MV-4-11 (cell line): ENCODE measurements at regions not wholly inside any gene's neighbourhood (a gene's known extent, or its start where the extent isn't known, plus 50 kb on each side); places are given as distances from the start of the nearest gene placed in this dataset.

ENCODE experiments used
- DNase-seq: peaks from one replicate; lab custom pipeline; 2025; lab: John Stamatoyannopoulos, UW

GRCh38 chr19:31664096-31664495 is 314.9 kb upstream of the TSHZ3 start:
- DNase-seq = no peak

- no peak for DNase-seq
Observed at GRCh38 chr19:31664997-31665396, 315.8 kb upstream of the TSHZ3 start.

DNA sequence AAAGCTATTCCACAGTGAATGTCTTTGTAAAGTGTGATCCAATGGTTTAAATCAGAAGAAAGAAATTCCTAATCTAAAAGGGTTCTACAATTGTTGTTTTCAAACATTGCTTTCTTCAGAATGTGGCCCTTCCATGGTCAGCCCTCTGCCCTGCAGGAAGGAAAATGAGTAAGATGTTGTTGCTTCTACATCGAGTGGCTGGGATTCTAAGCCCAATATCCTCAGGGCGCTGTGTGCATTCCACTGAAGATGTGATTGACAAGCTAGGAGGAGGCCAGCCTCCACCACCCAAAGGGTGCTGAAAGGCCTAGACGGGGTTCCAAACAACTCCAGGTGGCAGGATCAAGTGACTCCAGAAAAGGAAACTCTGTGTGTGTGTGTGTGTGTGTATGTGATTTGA is 316.9 kb upstream of the TSHZ3 start:
- no peak for DNase-seq

GRCh38 chr19:31667106-31667505 is 317.9 kb upstream of the TSHZ3 start:
- no peak for DNase-seq

DNA sequence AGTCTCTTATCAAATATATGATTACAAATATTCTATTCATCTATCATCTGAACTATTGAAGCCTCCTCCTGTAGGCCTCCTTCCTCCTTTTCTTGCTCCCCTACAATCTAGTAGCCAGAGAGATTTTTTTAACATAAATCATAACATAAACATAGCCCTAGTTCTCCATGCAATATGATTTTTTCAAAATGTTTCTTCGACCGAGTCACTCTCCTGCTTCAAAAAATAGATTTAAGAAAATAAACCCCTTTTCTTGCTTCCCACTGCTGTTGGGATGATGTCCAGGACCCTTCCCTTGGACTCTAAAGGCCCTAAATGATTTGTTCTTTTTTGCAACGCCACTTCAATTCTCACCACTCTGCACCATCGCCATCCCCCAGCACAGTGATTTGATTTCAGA is 319.7 kb upstream of the TSHZ3 start:
- DNase-seq = no peak

DNA sequence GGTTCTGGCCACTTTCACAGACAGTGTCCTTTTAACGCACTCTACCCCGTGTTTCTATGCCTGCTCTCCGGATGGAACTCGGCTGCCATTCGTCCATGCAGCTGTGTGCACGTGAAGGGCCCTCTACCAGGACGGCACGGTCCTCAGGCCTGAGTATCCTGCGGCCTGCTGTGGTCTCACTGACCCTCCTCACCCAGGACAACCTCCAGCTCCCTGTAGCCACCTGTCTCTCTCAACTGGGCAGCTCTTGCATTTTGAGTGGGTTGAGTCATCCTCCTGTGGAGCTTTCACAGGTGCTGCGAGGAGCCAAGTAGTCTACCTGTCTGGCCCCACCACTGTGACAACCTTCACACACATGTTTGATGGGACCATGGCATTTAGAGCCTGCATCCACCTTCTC is 321.7 kb upstream of the TSHZ3 start:
- DNase-seq = no peak

DNA sequence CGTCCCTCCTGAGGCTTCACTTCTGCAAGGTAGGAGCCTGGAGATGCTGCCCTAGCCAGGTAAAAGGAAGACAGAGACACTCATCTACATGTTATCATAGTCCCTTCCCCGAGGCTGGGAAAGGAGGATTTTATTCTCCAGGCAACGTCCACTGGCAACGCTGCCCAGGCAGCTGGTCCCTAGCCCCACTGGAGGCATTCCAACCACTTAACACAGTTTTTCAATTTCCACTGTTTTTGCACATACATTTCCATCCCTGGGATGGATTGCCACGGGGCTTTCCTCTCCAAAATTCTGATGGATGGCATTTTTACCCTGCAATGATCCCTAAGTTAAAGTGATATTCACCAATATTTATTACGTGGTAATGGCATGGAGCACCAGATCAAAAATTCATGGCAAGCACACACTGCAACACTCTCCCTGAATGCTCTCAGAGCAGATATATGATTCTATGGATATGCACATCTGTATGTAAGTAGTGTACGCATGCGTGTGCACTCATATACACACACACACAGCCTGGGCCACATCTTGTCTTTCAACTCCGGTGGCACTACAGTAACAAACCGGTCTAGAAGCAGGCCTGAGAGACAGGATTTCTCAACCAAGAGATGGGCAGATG is 322.3 kb upstream of the TSHZ3 start:
- DNase-seq = no peak

GRCh38 chr19:31674503-31675192 is 325.4 kb upstream of the TSHZ3 start:
- DNase-seq = no peak

GRCh38 chr19:31675193-31675913 is 326.1 kb upstream of the TSHZ3 start:
- no peak for DNase-seq

DNA sequence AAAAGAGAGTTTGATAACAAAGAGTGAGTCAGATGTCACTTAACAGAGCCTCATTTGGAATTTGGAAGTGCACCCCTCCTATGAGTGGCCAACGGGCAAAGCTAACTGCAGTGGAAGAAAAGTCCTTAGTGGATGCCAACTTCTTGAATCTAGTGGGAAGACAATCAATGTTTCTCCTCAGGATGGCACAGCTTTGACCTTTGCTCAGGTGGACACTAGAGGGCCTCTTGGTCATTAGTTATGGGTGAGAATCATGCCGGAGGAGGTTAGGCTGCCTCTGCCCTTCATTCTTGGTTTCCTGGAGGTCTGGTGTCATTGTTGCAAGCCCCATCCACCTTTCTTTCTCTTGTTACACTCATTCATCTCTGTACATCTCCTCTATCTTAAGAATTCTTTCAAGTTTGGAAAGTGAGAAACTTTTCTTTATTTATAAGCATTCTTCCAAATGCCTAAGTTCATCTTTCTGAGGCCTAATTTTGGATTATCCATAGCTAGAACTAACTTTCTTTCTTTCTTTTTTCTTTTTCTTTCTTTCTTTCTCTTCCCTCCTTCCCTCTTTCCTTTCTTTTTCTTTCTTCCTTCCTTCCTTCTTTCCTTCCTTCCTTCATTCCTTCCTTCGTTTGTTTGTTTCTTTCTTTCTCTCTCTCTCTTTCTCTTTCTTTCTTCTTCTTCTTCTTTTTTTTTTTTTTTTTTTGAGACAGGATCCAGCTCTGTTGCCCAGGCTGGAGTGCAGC is 327.2 kb upstream of the TSHZ3 start:
- DNase-seq = peak; percentile 31

- no peak for DNase-seq
Observed at GRCh38 chr19:31678421-31678820, 329.2 kb upstream of the TSHZ3 start.

GRCh38 chr19:31681121-31681520 is 331.9 kb upstream of the TSHZ3 start:
- no peak for DNase-seq

GRCh38 chr19:31693131-31693932 is 344.1 kb upstream of the TSHZ3 start:
- no peak for DNase-seq

DNA sequence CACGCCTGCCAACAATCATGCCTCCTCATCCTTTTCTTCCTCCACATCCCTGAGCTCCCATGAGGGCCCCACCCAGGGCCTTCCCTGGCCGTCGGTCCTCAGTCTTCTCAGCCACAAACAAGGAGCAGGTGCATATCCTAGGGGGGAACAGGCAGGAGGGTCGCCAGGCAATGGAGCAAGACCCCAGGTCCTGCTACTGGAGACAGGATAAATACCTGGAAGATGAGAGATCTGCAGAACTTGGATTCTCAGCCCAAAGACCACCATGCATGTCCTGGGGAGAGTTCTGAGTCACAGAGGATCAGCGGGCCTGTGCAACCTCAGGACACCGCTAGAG is 344.7 kb upstream of the TSHZ3 start:
- DNase-seq = no peak

- DNase-seq = no peak
Observed at GRCh38 chr19:31694761-31695160, 345.5 kb upstream of the TSHZ3 start.

DNA sequence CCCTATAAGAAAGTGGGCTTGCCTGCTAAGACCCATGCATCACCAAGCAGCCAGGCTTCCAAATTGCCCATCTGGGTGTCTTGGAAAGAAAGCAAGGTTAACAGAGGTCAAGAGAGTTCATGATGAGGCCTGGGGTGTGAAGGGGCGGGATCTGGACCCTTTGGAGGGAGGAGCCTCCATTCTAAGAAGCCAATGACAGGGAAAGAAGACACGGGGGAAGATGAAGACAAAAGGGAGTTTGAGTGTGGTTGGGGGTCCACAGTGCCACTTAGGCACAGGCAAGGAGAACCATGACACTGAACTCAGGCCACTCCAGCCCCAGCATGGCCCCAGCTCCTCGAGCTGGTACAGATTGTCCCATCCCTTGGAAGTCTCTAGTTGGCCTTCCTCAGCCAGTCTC is 350.2 kb upstream of the TSHZ3 start:
- DNase-seq = no peak

DNA sequence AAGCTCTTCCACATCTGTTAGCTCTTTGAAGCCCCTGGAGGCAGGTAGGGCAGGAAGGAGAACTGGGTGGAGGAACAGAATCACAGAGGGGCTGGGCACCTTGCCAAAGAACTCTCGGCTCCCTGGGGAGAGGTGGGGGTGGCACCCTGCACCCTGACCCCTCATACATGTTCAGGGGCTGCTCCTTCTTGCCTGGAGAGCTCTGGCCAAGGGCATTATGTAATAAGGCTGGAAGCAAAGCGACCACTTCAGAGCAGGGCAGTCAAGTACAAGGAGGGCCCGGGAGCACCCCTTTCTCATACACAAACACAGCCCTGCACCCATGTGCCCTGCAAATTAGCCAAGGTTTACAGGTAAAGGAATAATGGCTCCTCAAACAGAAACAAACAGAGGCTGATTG is 351.9 kb upstream of the TSHZ3 start:
- no peak for DNase-seq

DNA sequence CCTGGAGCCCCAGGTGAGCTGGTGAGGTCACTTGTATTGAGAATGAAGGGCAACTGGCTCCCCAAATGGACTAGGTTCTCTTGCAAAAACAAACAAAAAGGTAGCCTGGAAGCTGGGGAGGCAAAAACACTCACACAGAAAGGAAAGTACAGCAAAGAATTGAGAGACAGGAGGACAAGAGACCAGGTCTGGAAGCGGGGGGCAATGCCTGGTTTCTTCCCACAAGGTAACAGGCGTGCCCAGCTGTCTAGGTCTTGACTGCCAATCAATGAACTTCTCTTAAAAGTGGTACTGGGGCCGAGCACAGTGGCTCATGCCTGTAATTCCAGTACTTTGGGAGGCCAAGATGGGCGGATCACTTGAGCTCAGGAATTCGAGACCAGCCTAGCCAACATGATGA is 356.4 kb upstream of the TSHZ3 start:
- DNase-seq = no peak

- no peak for DNase-seq
Observed at GRCh38 chr19:31706131-31706530, 356.9 kb upstream of the TSHZ3 start.

DNA sequence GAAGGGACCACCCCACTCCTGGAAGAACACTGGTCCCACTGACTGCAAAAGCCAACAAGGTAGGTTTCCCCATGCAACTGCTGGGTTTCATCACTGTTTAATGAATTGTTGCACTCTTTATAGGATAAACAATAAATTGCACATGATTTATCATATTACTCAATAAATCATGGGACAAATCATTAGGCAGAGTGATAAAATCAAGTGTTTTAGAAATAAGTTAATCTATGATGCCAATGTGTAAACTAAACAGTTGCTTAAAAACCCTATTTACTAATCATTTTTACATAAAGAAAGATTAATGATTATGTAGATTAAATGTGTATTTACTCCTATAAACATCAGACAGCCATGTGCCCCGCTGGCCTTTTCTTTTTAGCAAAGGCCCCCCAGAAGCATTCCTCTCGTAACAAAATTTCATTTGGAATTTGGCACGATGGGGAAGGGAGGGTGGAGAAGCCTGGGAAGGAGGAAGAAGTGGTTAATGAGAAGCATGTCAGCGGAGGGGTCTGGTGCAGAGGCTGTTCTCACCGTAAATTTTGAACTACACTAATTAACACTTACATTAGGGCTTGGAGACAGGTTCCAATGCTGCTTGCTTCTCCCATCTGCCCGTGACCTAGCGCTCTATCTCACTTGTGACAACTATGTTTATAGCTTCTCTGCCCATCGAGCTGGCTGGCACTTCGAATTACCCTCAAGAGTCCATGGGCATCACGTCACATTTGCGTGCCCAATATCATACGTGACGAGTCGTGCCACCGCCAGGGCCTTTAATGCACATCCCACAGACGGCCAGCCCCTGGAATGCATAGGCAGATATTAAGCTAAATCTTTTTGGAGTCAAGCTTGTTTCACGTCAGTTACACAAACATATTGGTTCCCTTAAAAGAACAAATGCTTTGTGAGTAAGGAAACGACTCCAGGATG is 357.7 kb upstream of the TSHZ3 start:
- no peak for DNase-seq

DNA sequence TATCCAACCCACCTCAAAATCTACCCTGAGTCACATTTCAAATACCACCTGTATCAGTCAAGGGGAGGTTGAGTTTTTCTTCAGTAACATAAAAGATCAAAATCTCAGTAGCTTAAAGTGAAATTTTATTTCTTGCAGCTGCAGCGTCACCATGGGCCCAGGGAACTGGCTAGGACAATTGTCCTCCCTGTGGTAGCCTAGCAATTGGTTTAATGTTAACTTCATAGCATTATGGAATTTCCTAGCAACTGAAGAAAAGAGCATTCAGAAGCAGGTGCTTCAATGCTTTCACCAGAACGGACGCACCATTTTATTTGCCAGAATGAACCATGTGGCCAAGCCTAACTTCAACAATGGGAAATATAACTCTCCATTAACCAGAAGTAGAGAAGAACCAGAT is 359.3 kb upstream of the TSHZ3 start:
- no peak for DNase-seq
